ENCODE measurements at regions not wholly inside any gene's neighbourhood (a gene's known extent, or its start where the extent isn't known, plus 50 kb on each side); places are given as distances from the start of the nearest gene placed in this dataset.
"Not testable (repeated sequence)": the region's sequence is repeated elsewhere in the genome, so short reads cannot be mapped to it uniquely, and the experiment has no call there.

DNA sequence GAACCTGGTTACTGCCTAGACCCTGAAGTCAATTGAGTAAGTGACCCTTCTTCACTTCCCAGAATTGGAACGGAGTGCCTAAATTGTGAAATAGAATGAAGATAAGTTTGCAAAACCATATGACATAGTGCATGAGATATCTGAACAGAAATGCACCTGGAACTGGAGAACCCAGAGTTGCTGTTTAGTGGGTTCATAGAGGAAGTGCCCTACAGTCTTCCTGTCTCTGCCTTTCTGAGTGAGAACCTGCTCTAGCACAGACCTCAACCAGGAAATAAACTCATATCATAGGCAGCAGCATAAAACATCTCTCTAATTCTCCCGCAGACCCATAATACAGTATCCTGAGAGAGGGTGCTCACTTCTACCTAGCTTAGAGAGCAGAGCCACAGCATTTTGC is 82.9 kb downstream of the EOMES start:
- DNase-seq (ENCODE audit: low spot score): no peak
- TF ChIP-seq, protein P1, sequence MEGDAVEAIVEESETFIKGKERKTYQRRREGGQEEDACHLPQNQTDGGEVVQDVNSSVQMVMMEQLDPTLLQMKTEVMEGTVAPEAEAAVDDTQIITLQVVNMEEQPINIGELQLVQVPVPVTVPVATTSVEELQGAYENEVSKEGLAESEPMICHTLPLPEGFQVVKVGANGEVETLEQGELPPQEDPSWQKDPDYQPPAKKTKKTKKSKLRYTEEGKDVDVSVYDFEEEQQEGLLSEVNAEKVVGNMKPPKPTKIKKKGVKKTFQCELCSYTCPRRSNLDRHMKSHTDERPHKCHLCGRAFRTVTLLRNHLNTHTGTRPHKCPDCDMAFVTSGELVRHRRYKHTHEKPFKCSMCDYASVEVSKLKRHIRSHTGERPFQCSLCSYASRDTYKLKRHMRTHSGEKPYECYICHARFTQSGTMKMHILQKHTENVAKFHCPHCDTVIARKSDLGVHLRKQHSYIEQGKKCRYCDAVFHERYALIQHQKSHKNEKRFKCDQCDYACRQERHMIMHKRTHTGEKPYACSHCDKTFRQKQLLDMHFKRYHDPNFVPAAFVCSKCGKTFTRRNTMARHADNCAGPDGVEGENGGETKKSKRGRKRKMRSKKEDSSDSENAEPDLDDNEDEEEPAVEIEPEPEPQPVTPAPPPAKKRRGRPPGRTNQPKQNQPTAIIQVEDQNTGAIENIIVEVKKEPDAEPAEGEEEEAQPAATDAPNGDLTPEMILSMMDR (IDR thresholded peaks at IDR 0.05): no peak
- Mint-ChIP-seq H3K4me3 (ENCODE audit: unreplicated experiment) (no peak overlapping the region), H3K9me3 (ENCODE audit: low read depth) (no peaks in the 10 kb centered on the region), H3K4me1 (ENCODE audit: low read depth) (peaks cover 32% of the 10 kb centered on the region), H3K27me3 (ENCODE audit: low read depth) (no peaks in the 10 kb centered on the region), H3K27ac (ENCODE audit: unreplicated experiment) (no peak overlapping the region), H3K36me3 (ENCODE audit: low read depth) (no peaks in the 10 kb centered on the region)

DNA sequence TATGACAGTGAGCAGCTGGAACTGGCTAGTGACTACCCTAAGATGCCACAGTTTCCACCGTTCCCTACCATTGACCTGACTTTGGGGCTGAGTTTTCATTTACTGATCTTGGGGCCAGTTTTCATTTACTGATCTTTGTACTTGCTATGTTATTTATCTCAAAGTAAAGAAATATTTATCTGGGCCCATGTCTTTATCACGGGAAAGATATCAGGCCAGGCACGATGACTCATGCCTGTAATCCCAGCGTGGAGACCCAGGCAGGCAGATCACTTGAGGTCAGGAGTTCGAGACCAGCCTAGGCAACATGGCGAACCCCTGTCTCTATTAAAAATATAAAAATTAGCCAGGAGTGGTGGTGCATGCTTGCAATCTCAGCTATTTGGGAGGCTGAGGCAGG is 83.5 kb downstream of the EOMES start:
- no peaks in the 10 kb centered on the region for H3K36me3 Mint-ChIP-seq (ENCODE audit: low read depth)
- peaks cover 35% of the 10 kb centered on the region for H3K4me1 Mint-ChIP-seq (ENCODE audit: low read depth)
- H3K4me3 Mint-ChIP-seq (ENCODE audit: unreplicated experiment): no peak overlapping the region
- TF ChIP-seq, protein P1 (IDR thresholded peaks at IDR 0.05): no peak
- no peaks in the 10 kb centered on the region for H3K9me3 Mint-ChIP-seq (ENCODE audit: low read depth)
- no peak for DNase-seq (ENCODE audit: low spot score)
- H3K27me3 Mint-ChIP-seq (ENCODE audit: low read depth): no peaks in the 10 kb centered on the region
- H3K27ac Mint-ChIP-seq (ENCODE audit: unreplicated experiment): peak overlapping the region; percentile 72

DNA sequence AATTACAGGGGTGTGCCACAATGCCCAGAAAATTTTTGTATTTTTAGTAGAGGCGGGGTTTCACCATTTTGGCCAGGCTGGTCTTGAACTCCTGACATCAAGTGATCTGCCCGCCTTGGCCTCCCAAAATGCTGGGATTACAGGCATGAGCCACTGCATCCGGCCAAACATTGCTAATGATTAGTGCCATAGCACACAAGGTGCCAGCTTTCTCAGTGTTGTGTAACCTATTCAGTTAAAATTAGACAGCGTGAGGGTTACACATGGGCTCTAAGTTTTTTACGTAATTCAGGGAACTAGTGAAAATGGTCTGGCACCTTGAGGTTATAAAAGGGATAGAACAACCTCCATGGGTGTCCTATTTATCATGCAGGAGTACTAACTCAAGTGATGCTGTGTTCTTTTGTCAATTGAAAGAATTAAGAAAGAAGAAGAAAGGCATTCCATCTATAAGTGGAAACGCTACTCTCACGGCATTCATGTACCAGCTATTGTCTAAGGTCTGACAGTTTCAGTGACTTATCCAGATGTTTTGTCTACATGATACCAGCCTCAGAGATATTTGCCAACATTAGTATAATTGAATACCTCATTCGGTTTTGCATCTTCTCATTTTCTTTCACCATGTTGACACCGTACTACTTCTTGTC is 84.7 kb downstream of the EOMES start:
- Mint-ChIP-seq H3K36me3 (ENCODE audit: low read depth) (no peaks in the 10 kb centered on the region), H3K27ac (ENCODE audit: unreplicated experiment) (peak overlapping the region; percentile 72), H3K9me3 (ENCODE audit: low read depth) (no peaks in the 10 kb centered on the region), H3K4me3 (ENCODE audit: unreplicated experiment) (no peak overlapping the region), H3K27me3 (ENCODE audit: low read depth) (no peaks in the 10 kb centered on the region), H3K4me1 (ENCODE audit: low read depth) (peaks cover 33% of the 10 kb centered on the region)
- DNase-seq (ENCODE audit: low spot score): no peak
- TF ChIP-seq, protein P1 (IDR thresholded peaks at IDR 0.05): no peak

DNA sequence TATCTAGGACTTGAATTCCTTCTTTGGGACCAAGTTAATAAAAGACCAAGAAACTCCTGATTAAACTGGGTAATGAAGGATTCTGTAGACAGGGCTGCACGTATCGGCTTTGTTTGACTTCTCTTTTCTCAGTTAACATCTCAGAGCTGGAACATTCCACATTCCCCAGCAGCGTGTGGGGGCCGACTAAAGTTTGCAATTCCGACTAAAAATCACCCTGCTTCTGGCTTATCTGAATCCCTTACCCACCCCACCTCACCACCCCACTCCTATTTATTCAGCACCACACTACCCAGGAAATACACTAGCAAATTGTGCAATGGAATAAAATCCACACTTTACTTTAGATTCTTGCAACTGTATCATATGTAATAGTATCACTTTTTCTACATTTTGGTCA is 87.1 kb downstream of the EOMES start:
- H3K27ac Mint-ChIP-seq (ENCODE audit: unreplicated experiment); H3K9me3 Mint-ChIP-seq (ENCODE audit: low read depth); H3K4me3 Mint-ChIP-seq (ENCODE audit: unreplicated experiment); DNase-seq (ENCODE audit: low spot score); H3K27me3 Mint-ChIP-seq (ENCODE audit: low read depth); H3K36me3 Mint-ChIP-seq (ENCODE audit: low read depth): not testable (repeated sequence)
- H3K4me1 Mint-ChIP-seq (ENCODE audit: low read depth): peaks cover 33% of the 10 kb centered on the region

DNA sequence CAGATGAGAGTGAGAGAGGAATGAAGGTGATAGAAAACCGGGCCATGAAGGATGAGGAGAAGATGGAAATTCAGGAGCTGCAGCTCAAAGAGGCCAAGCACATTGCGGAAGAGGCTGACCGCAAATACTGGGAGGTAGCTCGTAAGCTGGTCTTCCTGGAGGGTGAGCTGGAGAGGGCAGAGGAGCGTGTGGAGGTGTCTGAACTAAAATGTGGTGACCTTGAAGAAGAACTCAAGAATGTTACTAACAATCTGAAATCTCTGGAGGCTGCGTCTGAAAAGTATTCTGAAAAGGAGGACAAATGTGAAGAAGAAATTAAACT is 88.9 kb downstream of the EOMES start:
- Mint-ChIP-seq H3K27ac (ENCODE audit: unreplicated experiment) (peak overlapping the region; percentile 52), H3K27me3 (ENCODE audit: low read depth) (no peaks in the 10 kb centered on the region), H3K4me3 (ENCODE audit: unreplicated experiment) (peak overlapping the region; percentile 79), H3K9me3 (ENCODE audit: low read depth) (no peaks in the 10 kb centered on the region), H3K4me1 (ENCODE audit: low read depth) (peaks cover 33% of the 10 kb centered on the region), H3K36me3 (ENCODE audit: low read depth) (no peaks in the 10 kb centered on the region)
- TF ChIP-seq, protein P1 (IDR thresholded peaks at IDR 0.05): no peak
- DNase-seq (ENCODE audit: low spot score): no peak
